HG02678 (cell line): ENCODE measurements at regions not wholly inside any gene's neighbourhood (a gene's known extent, or its start where the extent isn't known, plus 50 kb on each side); places are given as distances from the start of the nearest gene placed in this dataset.

Experiments
- ATAC-seq: cut with Tn5 transposase; IDR thresholded peaks from one replicate; pipeline ENCODE4 v1.9.1; 2021; ENCODE audit warnings: mild to moderate bottlenecking, moderate library complexity; ENCODE audit not compliant: unreplicated experiment

- no peak for ATAC-seq
These were observed 516.8 kb downstream of the CFAP47 start for GRCh38 chrX:36436361-36436760.

- ATAC-seq: no peak
These were observed 523.5 kb downstream of the CFAP47 start for GRCh38 chrX:36443007-36443406.

- no peak for ATAC-seq
These were observed 526.0 kb downstream of the CFAP47 start for GRCh38 chrX:36445566-36445965.

GRCh38 chrX:36462142-36462541 lies 542.6 kb downstream of the CFAP47 start:
- no peak for ATAC-seq

- ATAC-seq: no peak
These were observed 527.6 kb upstream of the FAM47C start for GRCh38 chrX:36480441-36480990.

- ATAC-seq: no peak
These were observed 506.9 kb upstream of the FAM47C start for GRCh38 chrX:36501169-36501702.

- no peak for ATAC-seq
These were observed 503.5 kb upstream of the FAM47C start for GRCh38 chrX:36504625-36505024.

GRCh38 chrX:36508042-36508441 lies 500.1 kb upstream of the FAM47C start:
- no peak for ATAC-seq

GRCh38 chrX:36510736-36511135 lies 497.4 kb upstream of the FAM47C start:
- ATAC-seq: no peak

GRCh38 chrX:36528661-36529060 lies 479.5 kb upstream of the FAM47C start:
- no peak for ATAC-seq

- no peak for ATAC-seq
These were observed 473.3 kb upstream of the FAM47C start for GRCh38 chrX:36534900-36535299.

GRCh38 chrX:36543499-36543898 lies 464.7 kb upstream of the FAM47C start:
- ATAC-seq: no peak

- no peak for ATAC-seq
These were observed 445.2 kb upstream of the FAM47C start for GRCh38 chrX:36562986-36563385.

- no peak for ATAC-seq
These were observed 439.2 kb upstream of the FAM47C start for GRCh38 chrX:36568946-36569345.

GRCh38 chrX:36573720-36574119 lies 434.4 kb upstream of the FAM47C start:
- ATAC-seq: no peak

GRCh38 chrX:36575670-36576069 lies 432.5 kb upstream of the FAM47C start:
- no peak for ATAC-seq

GRCh38 chrX:36577006-36577405 lies 431.2 kb upstream of the FAM47C start:
- ATAC-seq: no peak

- ATAC-seq: no peak
These were observed 427.1 kb upstream of the FAM47C start for GRCh38 chrX:36581030-36581429.

- ATAC-seq: no peak
These were observed 424.5 kb upstream of the FAM47C start for GRCh38 chrX:36583674-36584073.

GRCh38 chrX:36609616-36610585 lies 398.3 kb upstream of the FAM47C start:
- ATAC-seq: no peak

GRCh38 chrX:36626898-36627297 lies 381.3 kb upstream of the FAM47C start:
- ATAC-seq: no peak

- no peak for ATAC-seq
These were observed 367.9 kb upstream of the FAM47C start for GRCh38 chrX:36640232-36640631.
